IPS-20b (cell line): ENCODE measurements at regions not wholly inside any gene's neighbourhood (a gene's known extent, or its start where the extent isn't known, plus 50 kb on each side); places are given as distances from the start of the nearest gene placed in this dataset.

Source experiments
- H3K27ac ChIP-seq: one replicate; pipeline ENCODE4 v1.5.1; 2013; ENCODE audit warnings: low read length
- H3K27me3 ChIP-seq: 2 replicates; pipeline ENCODE4 v1.6.1; 2013; ENCODE audit warnings: mild to moderate bottlenecking, low read length, inconsistent platforms; ENCODE audit not compliant: insufficient read depth
- H3K36me3 ChIP-seq: 2 replicates; pipeline ENCODE4 v1.6.1; 2013; ENCODE audit warnings: low read depth, mild to moderate bottlenecking, inconsistent platforms, low read length, moderate library complexity; ENCODE audit not compliant: insufficient read depth
- H3K4me1 ChIP-seq: 2 replicates; pipeline ENCODE4 v1.6.1; 2013; ENCODE audit warnings: mild to moderate bottlenecking, control low read depth, inconsistent platforms, low read length, moderate library complexity; ENCODE audit not compliant: insufficient read depth
- H3K4me3 ChIP-seq: 2 replicates; pipeline ENCODE4 v1.5.1; 2013; ENCODE audit warnings: mild to moderate bottlenecking, low read length, inconsistent platforms
- H3K9ac ChIP-seq: 2 replicates; pipeline ENCODE4 v1.6.1; 2013; ENCODE audit warnings: low read depth, mild to moderate bottlenecking, inconsistent platforms, low read length, moderate library complexity
- H3K9me3 ChIP-seq: 2 replicates; pipeline ENCODE4 v1.6.1; 2013; ENCODE audit warnings: mild to moderate bottlenecking, low read depth, low read length, inconsistent platforms; ENCODE audit not compliant: insufficient read depth

DNA sequence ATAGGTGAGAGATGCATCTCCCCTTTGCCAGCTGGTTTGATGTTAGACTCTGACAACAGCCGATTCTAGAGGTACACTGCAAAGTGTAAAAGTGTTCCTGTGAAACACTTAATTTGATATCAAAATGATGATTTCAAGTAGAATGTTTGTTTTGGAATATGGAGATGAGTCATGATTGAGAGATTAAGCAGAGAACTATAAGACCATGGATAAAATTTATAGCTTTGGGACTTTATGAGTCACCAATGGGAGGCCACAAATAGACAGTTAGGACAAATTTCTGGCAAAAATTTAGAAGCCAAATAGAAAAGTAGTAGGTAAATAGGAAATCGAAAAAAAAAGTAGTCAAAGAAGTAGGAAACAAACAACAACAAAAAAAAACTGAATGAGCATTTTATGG, 672.5 kb downstream of the NSUN3 start:
- Histone ChIP-seq H3K4me1 (no peaks in the 10 kb centered on the region), H3K27ac (no peak overlapping the region), H3K9ac (no peak overlapping the region), H3K27me3 (peaks cover 41% of the 10 kb centered on the region), H3K36me3 (no peaks in the 10 kb centered on the region), H3K9me3 (no peaks in the 10 kb centered on the region), H3K4me3 (no peak overlapping the region)

DNA sequence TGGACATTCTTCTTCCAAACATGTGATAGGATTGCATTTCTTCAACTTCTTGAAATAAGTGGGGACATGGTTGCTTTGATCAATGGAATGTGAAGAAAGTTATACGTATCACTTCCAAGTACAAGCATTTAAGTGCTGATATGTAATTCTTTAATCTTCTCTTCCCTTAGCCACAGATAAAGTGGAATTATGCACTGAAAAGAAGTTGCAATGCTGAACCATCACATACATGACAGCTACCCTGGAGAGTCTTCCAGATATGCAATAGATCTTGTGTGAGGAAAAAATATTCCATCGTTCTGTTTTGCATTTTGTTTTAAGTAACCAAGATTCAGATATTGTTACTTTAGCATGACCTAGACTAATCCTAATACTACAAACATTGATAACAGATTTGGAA, 674.3 kb downstream of the NSUN3 start:
- Histone ChIP-seq H3K9me3 (no peaks in the 10 kb centered on the region), H3K27me3 (peaks cover 32% of the 10 kb centered on the region), H3K36me3 (no peaks in the 10 kb centered on the region), H3K4me3 (no peak overlapping the region), H3K27ac (no peak overlapping the region), H3K4me1 (no peaks in the 10 kb centered on the region), H3K9ac (no peak overlapping the region)

DNA sequence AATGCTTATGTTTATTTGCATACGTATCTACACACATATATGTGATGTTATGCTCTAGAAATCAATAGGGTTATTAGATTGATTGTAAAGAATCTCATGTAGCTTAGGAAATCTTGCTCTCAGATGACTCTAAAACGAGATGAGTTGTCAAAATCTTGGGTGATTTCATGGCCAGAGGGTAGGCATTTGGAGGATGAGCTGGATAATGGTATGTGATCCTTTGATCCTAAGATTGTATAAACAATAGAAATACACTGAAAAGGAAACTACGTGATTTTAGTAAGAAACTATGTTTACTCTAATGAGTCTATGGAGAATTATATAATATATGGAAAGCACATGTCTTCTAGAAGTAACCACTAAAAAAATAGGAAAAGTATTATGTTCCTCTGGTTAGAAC, 676.6 kb downstream of the NSUN3 start:
- Histone ChIP-seq H3K4me1 (no peaks in the 10 kb centered on the region), H3K4me3 (no peak overlapping the region), H3K36me3 (no peaks in the 10 kb centered on the region), H3K9ac (no peak overlapping the region), H3K27me3 (peaks cover 16% of the 10 kb centered on the region), H3K27ac (no peak overlapping the region), H3K9me3 (peaks cover 5% of the 10 kb centered on the region; the same call in 1 of the 2 replicates)

DNA sequence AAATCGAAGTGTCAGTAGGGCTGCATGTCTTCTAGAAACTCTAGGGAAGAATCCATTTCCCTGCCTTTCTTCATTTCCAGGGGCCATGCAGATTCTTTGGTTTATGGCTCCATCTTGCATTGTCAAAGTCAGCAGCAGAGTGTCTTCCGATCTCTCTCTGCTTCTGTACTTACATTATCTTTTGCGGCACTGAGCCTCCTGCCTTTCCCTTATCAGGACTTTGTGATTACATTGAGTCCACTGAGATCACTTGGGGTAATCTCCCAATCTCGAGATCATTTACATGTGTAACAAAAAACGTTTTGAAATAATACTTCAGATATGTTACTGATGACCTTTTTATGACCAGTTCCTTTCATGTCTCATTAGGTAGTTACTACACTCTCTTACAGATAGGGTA, 695.9 kb downstream of the NSUN3 start:
- Histone ChIP-seq H3K9ac (no peak overlapping the region), H3K9me3 (no peaks in the 10 kb centered on the region), H3K4me3 (no peak overlapping the region), H3K4me1 (no peaks in the 10 kb centered on the region), H3K27me3 (no peaks in the 10 kb centered on the region), H3K27ac (no peak overlapping the region), H3K36me3 (no peaks in the 10 kb centered on the region)

DNA sequence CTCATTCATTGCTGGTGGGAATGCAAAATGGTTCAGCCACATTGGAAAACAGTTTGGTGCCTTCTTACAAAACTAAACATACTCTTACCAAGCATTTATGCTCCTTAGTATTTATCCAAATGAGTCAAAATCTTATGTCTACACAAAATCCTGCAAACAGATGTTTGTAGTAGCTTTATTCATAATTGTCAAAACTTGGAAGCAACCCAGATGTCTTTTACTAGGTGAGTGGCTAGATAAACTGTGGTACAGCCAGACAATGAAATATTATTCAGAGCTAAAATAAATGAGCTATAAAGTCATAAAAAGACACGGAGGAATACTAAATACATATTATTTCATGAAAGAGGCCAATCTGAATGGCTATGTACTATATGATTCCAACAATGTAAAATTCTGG, 709.5 kb downstream of the NSUN3 start:
- Histone ChIP-seq H3K4me3 (no peak overlapping the region), H3K4me1 (no peaks in the 10 kb centered on the region), H3K9me3 (no peaks in the 10 kb centered on the region), H3K9ac (no peak overlapping the region), H3K36me3 (no peaks in the 10 kb centered on the region), H3K27ac (no peak overlapping the region), H3K27me3 (no peaks in the 10 kb centered on the region)

DNA sequence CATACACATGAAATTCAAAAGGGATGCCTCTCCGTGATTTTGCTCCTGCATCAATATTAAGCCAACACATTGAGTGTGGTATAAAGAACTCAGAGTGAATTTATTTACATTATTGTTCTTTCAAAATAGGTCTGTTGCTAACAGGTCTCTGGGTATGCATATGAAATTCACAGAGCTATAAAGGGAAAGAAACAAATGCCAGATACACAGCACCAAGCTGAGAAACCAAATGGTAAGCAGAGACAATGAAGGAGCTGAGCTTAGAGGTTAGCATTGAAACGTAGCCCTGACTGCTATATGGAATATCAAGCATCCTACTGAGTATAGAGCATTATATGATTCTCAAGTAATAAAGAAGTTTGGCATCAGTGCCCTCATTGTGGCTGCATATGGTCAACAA, 712.9 kb downstream of the NSUN3 start:
- Histone ChIP-seq H3K4me1 (no peaks in the 10 kb centered on the region), H3K9me3 (no peaks in the 10 kb centered on the region), H3K9ac (no peak overlapping the region), H3K36me3 (no peaks in the 10 kb centered on the region), H3K27ac (no peak overlapping the region), H3K27me3 (no peaks in the 10 kb centered on the region), H3K4me3 (no peak overlapping the region)

DNA sequence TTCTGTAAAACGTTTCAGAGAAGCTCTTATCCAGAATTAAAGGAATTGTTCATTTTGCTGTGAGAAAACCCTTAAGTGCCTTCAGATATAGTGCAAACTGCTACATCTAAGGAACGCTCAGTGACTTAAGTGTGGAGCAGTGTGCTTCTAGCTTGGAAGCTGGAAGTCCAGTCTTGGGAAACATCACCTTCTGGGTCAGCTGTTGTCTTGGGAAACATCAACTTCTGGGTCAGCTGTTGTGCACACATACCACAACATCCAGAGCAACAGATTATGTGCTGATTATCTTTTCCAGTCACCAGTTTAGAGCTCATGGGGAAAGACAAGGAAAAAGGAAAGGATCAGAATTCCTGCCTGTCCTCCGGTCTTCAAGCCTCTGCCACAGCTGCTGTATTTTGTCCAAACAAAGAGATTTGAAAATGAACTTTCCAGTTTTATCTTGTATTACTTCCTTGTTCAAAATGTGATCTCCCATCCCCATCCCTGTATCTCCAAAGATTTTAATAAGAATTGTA, 713.6 kb downstream of the NSUN3 start:
- Histone ChIP-seq H3K27me3 (no peaks in the 10 kb centered on the region), H3K4me3 (no peak overlapping the region), H3K27ac (no peak overlapping the region), H3K36me3 (no peaks in the 10 kb centered on the region), H3K4me1 (no peaks in the 10 kb centered on the region), H3K9ac (no peak overlapping the region), H3K9me3 (no peaks in the 10 kb centered on the region)

DNA sequence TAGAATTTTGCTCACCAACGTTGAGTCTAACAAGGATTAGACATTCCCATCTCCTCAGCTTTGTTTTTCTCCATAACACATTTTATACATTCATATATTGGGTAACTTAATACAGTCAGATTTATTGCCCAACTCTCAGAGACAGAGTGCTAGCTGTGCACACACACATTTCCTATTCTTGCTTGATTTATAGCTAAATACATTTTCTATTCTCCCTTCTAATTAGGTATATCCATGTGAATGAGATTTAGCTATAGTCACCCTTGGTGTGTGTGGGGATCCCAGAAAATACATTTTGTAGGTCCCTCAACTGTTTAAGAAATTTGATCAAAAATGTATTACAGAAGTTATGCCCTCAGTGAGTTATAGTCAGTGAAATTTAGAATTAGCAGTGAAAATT, 715.4 kb downstream of the NSUN3 start:
- H3K27ac ChIP-seq: no peak overlapping the region
- H3K9me3 ChIP-seq: no peaks in the 10 kb centered on the region
- no peak overlapping the region for H3K4me3 ChIP-seq
- no peak overlapping the region for H3K9ac ChIP-seq
- no peaks in the 10 kb centered on the region for H3K4me1 ChIP-seq
- no peaks in the 10 kb centered on the region for H3K27me3 ChIP-seq
- no peaks in the 10 kb centered on the region for H3K36me3 ChIP-seq

DNA sequence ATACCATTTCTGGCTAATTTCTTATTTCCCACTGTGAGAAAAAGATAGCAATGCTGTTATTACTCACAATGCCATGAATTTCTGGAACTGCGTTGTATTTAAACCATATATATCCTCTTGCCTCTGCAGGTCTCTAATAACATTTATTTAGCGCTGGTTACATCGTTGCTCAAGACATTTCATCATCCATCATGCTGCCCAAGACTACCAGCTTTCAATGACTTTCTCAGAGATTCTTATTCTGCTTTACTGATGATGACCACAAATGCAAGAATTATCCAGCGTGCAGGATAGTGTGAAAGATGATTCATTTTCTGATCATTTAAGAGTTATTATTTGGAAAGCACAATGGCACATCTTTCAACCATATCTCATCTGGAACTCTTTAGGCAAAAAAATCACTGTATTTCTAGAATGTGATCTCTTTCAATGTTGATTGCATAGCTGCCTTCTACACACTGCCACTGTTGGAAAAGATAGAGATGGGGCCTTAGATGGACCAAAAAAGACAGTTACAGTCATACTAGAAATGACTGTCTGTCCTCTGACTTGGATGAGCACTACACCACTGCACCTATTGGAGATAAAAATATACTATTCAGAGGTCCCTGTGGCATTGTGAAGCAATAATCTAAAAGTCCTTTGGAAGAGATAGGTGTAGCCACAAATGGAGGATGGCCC, 716.1 kb downstream of the NSUN3 start:
- no peak overlapping the region for H3K9ac ChIP-seq
- H3K36me3 ChIP-seq: no peaks in the 10 kb centered on the region
- H3K4me1 ChIP-seq: no peaks in the 10 kb centered on the region
- H3K4me3 ChIP-seq: no peak overlapping the region
- H3K9me3 ChIP-seq: no peaks in the 10 kb centered on the region
- H3K27ac ChIP-seq: no peak overlapping the region
- H3K27me3 ChIP-seq: no peaks in the 10 kb centered on the region

DNA sequence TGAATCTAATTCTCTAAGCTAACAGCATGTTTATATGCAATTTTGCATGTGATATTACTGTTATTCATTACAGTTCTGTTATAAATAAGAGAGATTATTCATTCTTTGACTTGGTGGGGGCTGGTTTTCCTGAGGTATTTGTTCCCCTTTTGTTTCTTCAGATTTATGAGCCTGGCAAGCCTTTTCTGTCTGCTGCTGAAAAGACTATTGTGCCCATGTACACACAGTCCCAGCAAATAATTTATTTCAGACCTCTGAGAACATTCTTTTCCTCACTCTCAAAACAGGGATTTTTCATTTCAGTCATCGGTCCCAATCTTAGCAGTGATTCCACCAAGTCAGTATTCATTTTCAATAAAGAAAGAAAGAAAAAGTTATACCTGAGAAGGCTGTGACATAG, 716.8 kb downstream of the NSUN3 start:
- H3K27me3 ChIP-seq: no peaks in the 10 kb centered on the region
- H3K36me3 ChIP-seq: no peaks in the 10 kb centered on the region
- no peaks in the 10 kb centered on the region for H3K9me3 ChIP-seq
- no peak overlapping the region for H3K27ac ChIP-seq
- no peak overlapping the region for H3K9ac ChIP-seq
- no peaks in the 10 kb centered on the region for H3K4me1 ChIP-seq
- H3K4me3 ChIP-seq: no peak overlapping the region

DNA sequence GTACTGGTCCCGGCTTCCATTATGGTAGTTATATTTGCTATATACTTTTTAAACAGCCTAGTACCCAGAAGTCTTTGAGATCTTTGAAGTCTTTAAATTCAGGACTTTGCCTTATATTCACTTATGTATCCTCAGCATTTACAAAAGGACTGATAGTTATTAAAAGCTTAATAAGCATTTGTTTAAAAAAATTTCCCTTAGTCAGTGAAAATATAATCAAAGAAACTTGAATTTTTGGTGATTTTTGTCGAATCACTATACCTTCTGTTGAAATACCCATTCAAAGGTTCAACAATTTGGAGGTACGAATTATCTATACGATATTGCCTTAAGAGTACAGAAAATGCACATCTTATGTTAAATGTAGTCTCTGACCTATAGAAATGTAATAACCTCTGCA, 721.4 kb downstream of the NSUN3 start:
- H3K4me3 ChIP-seq: no peak overlapping the region
- no peaks in the 10 kb centered on the region for H3K27me3 ChIP-seq
- H3K27ac ChIP-seq: no peak overlapping the region
- no peaks in the 10 kb centered on the region for H3K4me1 ChIP-seq
- H3K36me3 ChIP-seq: no peaks in the 10 kb centered on the region
- H3K9ac ChIP-seq: no peak overlapping the region
- no peaks in the 10 kb centered on the region for H3K9me3 ChIP-seq

DNA sequence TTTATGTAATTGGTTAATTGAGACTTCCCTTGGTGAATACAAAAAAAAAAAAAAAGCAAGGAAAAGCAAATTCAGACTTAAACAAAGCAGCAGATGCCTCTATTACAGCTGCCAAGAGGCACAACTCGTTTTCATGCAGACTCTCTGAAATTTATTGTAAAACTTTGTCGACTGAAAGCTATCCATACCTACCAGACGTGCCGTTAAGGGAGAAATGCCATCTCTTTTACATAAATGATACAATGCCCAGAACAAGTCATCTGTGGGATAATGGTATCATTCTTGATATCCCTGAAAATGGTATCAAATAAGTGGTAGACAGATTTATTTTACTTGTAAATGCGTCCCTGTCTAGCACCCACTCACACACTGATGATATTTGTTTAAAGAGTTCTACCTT, 724.2 kb downstream of the NSUN3 start:
- no peak overlapping the region for H3K9ac ChIP-seq
- H3K9me3 ChIP-seq: no peaks in the 10 kb centered on the region
- H3K4me1 ChIP-seq: no peaks in the 10 kb centered on the region
- H3K27ac ChIP-seq: no peak overlapping the region
- H3K36me3 ChIP-seq: no peaks in the 10 kb centered on the region
- H3K4me3 ChIP-seq: no peak overlapping the region
- H3K27me3 ChIP-seq: no peaks in the 10 kb centered on the region
